GM12875 (cell line): ENCODE measurements at regions not wholly inside any gene's neighbourhood (a gene's known extent, or its start where the extent isn't known, plus 50 kb on each side); places are given as distances from the start of the nearest gene placed in this dataset.

Experiments used
- H3K4me3 ChIP-seq: one replicate; pipeline ENCODE4 v1.5.1; 2011; ENCODE audit warnings: low read depth, low read length, control low read depth
- CTCF ChIP-seq: IDR thresholded peaks from 2 replicates; pipeline ENCODE4 v1.5.1; 2011; ENCODE audit warnings: low read depth, mild to moderate bottlenecking, control low read depth, inconsistent platforms, low read length, moderate library complexity, borderline replicate concordance; ENCODE audit not compliant: insufficient read depth

- H3K4me3 ChIP-seq, result no peak overlapping the region
- TF ChIP-seq CTCF, result no peak
Measured at GRCh38 chr6:141491684-141492083, 641.0 kb upstream of the GJE1 start.

GRCh38 chr6:141490982-141491381, 641.7 kb upstream of the GJE1 start:
- H3K4me3 ChIP-seq, result no peak overlapping the region
- no peak for TF ChIP-seq CTCF

- no peak for TF ChIP-seq CTCF
- no peak overlapping the region for H3K4me3 ChIP-seq
Measured at GRCh38 chr6:141488488-141488887, 644.2 kb upstream of the GJE1 start.

- no peak overlapping the region for H3K4me3 ChIP-seq
Measured at GRCh38 chr6:141486942-141487341, 645.8 kb upstream of the GJE1 start.

GRCh38 chr6:141484711-141485110, 648.0 kb upstream of the GJE1 start:
- TF ChIP-seq CTCF, result no peak
- no peak overlapping the region for H3K4me3 ChIP-seq

More at GRCh38 chr6:141486942-141487341, 645.8 kb upstream of the GJE1 start:
- TF ChIP-seq CTCF, result no peak

- no peak for TF ChIP-seq CTCF
- H3K4me3 ChIP-seq, result no peak overlapping the region
Measured at GRCh38 chr6:141483598-141484061, 649.1 kb upstream of the GJE1 start.

GRCh38 chr6:141482796-141483597, 649.7 kb upstream of the GJE1 start:
- no peak for TF ChIP-seq CTCF
- H3K4me3 ChIP-seq, result no peak overlapping the region
